SH-SY5Y (cell line): ENCODE measurements at regions not wholly inside any gene's neighbourhood (a gene's known extent, or its start where the extent isn't known, plus 50 kb on each side); places are given as distances from the start of the nearest gene placed in this dataset.

Source experiments
- GATA2 ChIP-seq: IDR thresholded peaks from 2 replicates; pipeline ENCODE4 v1.6.1; 2011; ENCODE audit warnings: mild to moderate bottlenecking, low read depth, low read length
- GATA3 ChIP-seq: IDR thresholded peaks from 2 replicates; pipeline ENCODE4 v1.6.1; 2011; ENCODE audit warnings: low read depth, mild to moderate bottlenecking, low read length, moderate library complexity

- TF ChIP-seq GATA3 (no peak), GATA2 (no peak)
Measured at GRCh38 chr7:155233311-155234157, 64.1 kb upstream of the INSIG1 start.

DNA sequence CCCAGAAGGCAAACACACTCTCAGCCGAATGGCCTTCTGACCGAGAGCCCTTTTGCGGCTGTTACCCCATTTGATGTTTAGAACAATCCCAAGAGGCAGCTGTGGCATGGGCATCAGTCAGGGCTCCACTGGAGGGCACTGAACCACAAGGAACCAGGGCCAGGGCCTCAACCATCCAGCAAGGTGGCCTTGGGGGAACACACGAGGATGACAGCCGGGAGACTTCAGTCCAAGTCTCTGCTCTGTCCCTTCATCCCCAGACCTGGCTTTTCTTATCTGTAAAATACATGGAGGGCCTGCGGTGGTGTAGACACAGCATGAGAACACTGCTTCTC lies 63.6 kb upstream of the INSIG1 start:
- TF ChIP-seq GATA3 (no peak), GATA2 (no peak)

DNA sequence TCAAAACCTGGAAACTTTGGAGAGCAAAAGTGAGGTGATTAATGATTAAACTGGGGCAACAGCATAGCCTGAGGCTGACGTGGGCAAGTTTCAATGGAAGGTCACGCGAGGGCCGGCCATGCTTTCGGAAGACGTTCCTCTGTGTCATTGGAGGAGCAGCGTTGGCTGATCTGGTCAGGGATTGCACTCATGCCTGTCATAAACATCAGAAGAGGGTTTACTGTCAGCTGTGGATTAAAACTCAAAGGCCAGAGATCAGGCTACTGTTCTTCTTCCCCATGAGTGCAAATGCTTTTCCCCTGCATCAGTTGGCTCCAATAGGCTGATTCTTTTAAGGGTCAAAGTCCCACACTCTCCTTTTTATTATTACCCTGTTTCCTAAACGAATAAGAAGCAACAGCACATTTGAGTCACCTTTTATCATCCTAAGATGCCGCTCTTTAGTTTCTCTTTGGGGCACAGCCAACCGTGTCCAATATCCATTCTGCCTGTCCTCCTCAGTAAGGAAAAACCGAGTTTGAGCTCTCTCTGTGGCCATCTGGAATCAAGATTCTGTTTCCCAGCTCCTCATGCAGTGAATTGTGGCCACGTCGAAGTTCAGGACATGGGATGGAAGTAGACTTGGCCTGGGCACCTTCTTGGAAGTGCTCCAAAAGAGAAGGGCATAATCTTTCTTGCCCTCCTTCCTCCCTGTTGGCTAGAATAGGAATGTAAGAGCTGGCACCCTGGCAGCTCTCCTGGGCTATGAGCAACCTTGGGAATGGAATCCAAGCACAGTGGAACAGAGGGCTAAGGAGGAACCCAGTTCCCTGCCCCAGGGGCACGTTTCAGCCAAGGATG lies 62.5 kb upstream of the INSIG1 start:
- no peak for TF ChIP-seq GATA3
- no peak for TF ChIP-seq GATA2

GRCh38 chr7:155236386-155236785 lies 61.3 kb upstream of the INSIG1 start:
- TF ChIP-seq GATA3 (no peak), GATA2 (no peak)

DNA sequence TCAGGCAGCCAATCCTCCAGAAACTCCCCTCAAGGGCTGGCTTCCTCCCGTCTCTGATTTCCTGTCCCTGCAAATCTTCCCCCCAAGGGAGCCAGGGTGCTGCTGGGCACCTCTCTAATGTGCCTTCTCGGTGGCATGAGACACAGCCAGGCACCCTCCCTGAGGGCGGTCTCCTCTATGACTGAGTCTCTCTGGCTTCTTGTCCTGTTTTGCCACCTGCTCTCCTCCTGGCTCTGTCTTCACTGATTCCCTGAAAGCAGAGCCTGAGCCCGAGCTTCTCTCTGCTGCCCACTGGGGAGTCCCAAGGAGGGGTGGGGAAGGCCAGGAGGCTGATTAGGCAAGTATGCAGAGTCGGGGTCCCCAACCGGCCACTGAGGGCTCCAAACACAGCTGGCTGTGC lies 60.4 kb upstream of the INSIG1 start:
- TF ChIP-seq GATA2 (no peak), GATA3 (no peak)

DNA sequence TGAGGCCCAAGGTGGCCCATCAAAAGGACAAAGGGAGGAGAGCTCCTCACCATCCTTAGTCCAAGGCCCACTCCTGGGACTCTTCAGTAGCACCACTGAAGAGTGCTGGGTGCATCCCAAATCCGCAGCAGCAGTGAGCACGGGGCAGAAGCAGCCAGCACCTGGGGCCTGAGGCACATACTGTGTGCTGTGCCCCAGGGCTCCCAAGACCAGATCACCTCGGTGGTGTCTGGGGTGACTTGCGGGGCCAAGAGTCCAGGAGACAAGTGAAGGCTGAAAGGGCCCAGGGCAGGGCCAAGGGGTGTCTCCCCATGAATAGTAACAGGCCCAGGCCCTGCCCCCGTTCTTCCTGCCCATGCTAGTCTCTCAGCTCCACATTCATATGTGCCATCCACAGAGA lies 59.9 kb upstream of the INSIG1 start:
- TF ChIP-seq GATA3 (no peak), GATA2 (no peak)

GRCh38 chr7:155239431-155240087 lies 58.1 kb upstream of the INSIG1 start:
- peak; percentile 68 for TF ChIP-seq GATA2

GRCh38 chr7:155244675-155245074 lies 53.0 kb upstream of the INSIG1 start:
- TF ChIP-seq GATA2 (no peak), GATA3 (no peak)

- no peak for TF ChIP-seq GATA3
- TF ChIP-seq GATA2 = no peak
Measured at GRCh38 chr7:155247479-155248365, 50.0 kb upstream of the INSIG1 start.
